Trophoblast cell (in vitro differentiated cells and primary cell): ENCODE measurements at regions not wholly inside any gene's neighbourhood (a gene's known extent, or its start where the extent isn't known, plus 50 kb on each side); places are given as distances from the start of the nearest gene placed in this dataset.

Experiments used
- DNase-seq, 2 donors: peaks; one replicate each; pipeline ENCODE4 v3.0.0-alpha.2; 2016
- H2AFZ ChIP-seq: 2 replicates; pipeline ENCODE4 v1.6.1; 2013; ENCODE audit warnings: low read length, moderate library complexity, mild to moderate bottlenecking; ENCODE audit not compliant: insufficient read depth, poor library complexity
- H2AK5ac ChIP-seq: 2 replicates; pipeline ENCODE4 v1.6.1; 2013; ENCODE audit warnings: mild to moderate bottlenecking, low read length
- H2BK120ac ChIP-seq: 2 replicates; pipeline ENCODE4 v1.6.1; 2013; ENCODE audit warnings: low read length, mild to moderate bottlenecking, moderate library complexity; ENCODE audit not compliant: insufficient read depth, poor library complexity
- H2BK12ac ChIP-seq: 2 replicates; pipeline ENCODE4 v1.6.1; 2013; ENCODE audit warnings: mild to moderate bottlenecking, low read length, moderate library complexity
- H2BK5ac ChIP-seq: 2 replicates; pipeline ENCODE4 v1.6.1; 2013; ENCODE audit warnings: low read length, low read depth, moderate library complexity, mild to moderate bottlenecking; ENCODE audit not compliant: poor library complexity
- H3K14ac ChIP-seq: 2 replicates; pipeline ENCODE4 v1.6.1; 2013; ENCODE audit warnings: mild to moderate bottlenecking, low read length
- H3K18ac ChIP-seq: 2 replicates; pipeline ENCODE4 v1.6.1; 2013; ENCODE audit warnings: mild to moderate bottlenecking, low read length
- H3K23ac ChIP-seq: 2 replicates; pipeline ENCODE4 v1.6.1; 2013; ENCODE audit warnings: low read length
- H3K27ac ChIP-seq: 2 replicates; pipeline ENCODE4 v1.5.1; 2013; ENCODE audit warnings: low read depth, mild to moderate bottlenecking, inconsistent platforms, low read length, moderate library complexity
- H3K27me3 ChIP-seq: 2 replicates; pipeline ENCODE4 v1.6.1; 2013; ENCODE audit warnings: inconsistent platforms, mild to moderate bottlenecking, low read length, moderate library complexity; ENCODE audit not compliant: insufficient read depth
- H3K36me3 ChIP-seq, 2 experiments: 1 replicate in 1 of 2; 2 replicates in 1 of 2; pipeline ENCODE4 v1.6.1; 2013; ENCODE audit warnings: low read length in 2 of 2, mild to moderate bottlenecking in 2 of 2, moderate library complexity in 1 of 2; ENCODE audit not compliant: insufficient read depth in 2 of 2, control insufficient read depth in 1 of 2
- H3K4ac ChIP-seq: 2 replicates; pipeline ENCODE4 v1.6.1; 2013; ENCODE audit warnings: low read depth, mild to moderate bottlenecking, low read length, moderate library complexity
- H3K4me1 ChIP-seq, 2 experiments: 1 replicate in 1 of 2; 2 replicates in 1 of 2; pipeline ENCODE4 v1.6.1; 2013; ENCODE audit warnings: low read length in 2 of 2, mild to moderate bottlenecking in 2 of 2, moderate library complexity in 1 of 2; ENCODE audit not compliant: insufficient read depth in 2 of 2, control insufficient read depth in 1 of 2
- H3K4me2 ChIP-seq: 2 replicates; pipeline ENCODE4 v1.6.1; 2013; ENCODE audit warnings: inconsistent platforms, mild to moderate bottlenecking, low read length, moderate library complexity
- H3K4me3 ChIP-seq: 2 replicates; pipeline ENCODE4 v1.5.1; 2013; ENCODE audit warnings: mild to moderate bottlenecking, low read depth, low read length, inconsistent platforms
- H3K79me1 ChIP-seq: one replicate; pipeline ENCODE4 v1.6.1; 2013; ENCODE audit warnings: low read length
- H3K79me2 ChIP-seq: 2 replicates; pipeline ENCODE4 v1.6.1; 2013; ENCODE audit warnings: low read length, mild to moderate bottlenecking; ENCODE audit not compliant: control insufficient read depth, insufficient read depth, poor library complexity
- H3K9ac ChIP-seq: 2 replicates; pipeline ENCODE4 v1.6.1; 2013; ENCODE audit warnings: mild to moderate bottlenecking, low read length
- H3K9me3 ChIP-seq: 2 replicates; pipeline ENCODE4 v1.6.1; 2013; ENCODE audit warnings: low read depth, mild to moderate bottlenecking, control low read depth, inconsistent platforms, low read length; ENCODE audit not compliant: insufficient read depth
- H4K12ac ChIP-seq: 2 replicates; pipeline ENCODE4 v1.6.1; 2013; ENCODE audit warnings: low read depth, mild to moderate bottlenecking, low read length, moderate library complexity
- H4K8ac ChIP-seq: 2 replicates; pipeline ENCODE4 v1.6.1; 2013; ENCODE audit warnings: low read depth, mild to moderate bottlenecking, low read length, moderate library complexity
- H4K91ac ChIP-seq: one replicate; pipeline ENCODE4 v1.6.1; 2013; ENCODE audit warnings: low read depth, mild to moderate bottlenecking, low read length, moderate library complexity
- WGBS: extraction: QIAGEN DNeasy Blood & Tissue Kit; methylation state at CpG from one replicate; pipeline ENCODE4 v1.1.7; 2013; ENCODE audit warnings: missing lambda C conversion rate; ENCODE audit not compliant: insufficient read length, insufficient coverage; ENCODE audit errors: extremely low coverage; 5-methylcytosine and 5-hydroxymethylcytosine counted together

DNA sequence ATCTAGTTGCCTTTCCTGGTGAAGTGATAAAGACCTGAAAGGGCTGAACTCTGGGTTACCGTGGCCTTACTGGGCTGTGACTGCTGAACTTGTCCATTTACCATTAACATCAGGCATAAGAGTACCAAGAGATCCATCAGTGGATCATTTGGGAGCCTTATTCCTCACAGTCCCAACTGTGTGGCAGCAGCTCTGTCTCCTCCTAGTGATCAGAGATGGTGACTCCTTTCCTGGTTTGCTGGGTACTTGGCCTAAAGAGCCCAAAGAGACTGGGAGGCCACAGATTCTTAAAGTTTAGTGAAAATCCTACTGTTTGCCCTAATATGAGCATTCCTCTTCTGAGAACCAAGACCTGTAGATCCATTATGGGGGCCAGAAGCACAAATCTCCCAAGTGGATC lies 56.3 kb upstream of the ATP6AP2 start:
- Histone ChIP-seq H4K8ac (no peak overlapping the region), H2BK5ac (no peak overlapping the region), H3K4me1 (no peaks in the 10 kb centered on the region), H3K9me3 (no peaks in the 10 kb centered on the region), H3K79me2 (no peaks in the 10 kb centered on the region), H3K36me3 (no peaks in the 10 kb centered on the region), H2BK120ac (no peak overlapping the region), H2BK12ac (no peak overlapping the region), H3K79me1 (no peaks in the 10 kb centered on the region), H3K27me3 (no peaks in the 10 kb centered on the region), H2AK5ac (no peak overlapping the region), H2AFZ (no peak overlapping the region), H3K9ac (no peak overlapping the region), H3K4me2 (no peak overlapping the region), H3K27ac (no peak overlapping the region), H3K4me3 (no peak overlapping the region), H4K91ac (no peak overlapping the region), H3K18ac (no peak overlapping the region), H3K14ac (no peak overlapping the region), H4K12ac (no peak overlapping the region), H3K23ac (no peak overlapping the region), H3K4ac (no peak overlapping the region)
- no peak for DNase-seq
- WGBS, result no CpG with 5 or more reads among the region's 1 CpG

DNA sequence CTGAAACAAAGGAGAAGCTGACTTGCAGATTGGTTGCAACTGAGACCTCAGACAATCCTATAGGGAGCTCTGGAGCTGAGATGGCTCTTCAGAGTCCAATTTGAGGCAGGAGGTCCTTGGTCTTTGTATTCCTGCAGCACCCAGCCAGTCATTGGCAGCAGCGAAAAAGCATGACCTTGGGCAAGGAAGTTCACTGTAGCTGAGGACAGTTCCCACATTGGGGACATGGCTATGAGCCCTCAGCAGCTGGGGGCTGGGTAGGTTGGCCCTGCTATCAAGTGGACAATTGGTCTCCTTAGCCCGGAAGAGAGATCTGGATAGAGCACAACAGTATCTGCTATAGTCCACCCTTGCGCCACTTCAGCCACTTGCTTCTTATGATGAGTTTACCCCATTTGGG lies 56.9 kb upstream of the ATP6AP2 start:
- no peak overlapping the region for H4K8ac ChIP-seq
- no peaks in the 10 kb centered on the region for H3K36me3 ChIP-seq
- no peaks in the 10 kb centered on the region for H3K9me3 ChIP-seq
- H3K23ac ChIP-seq, result no peak overlapping the region
- no peak overlapping the region for H3K18ac ChIP-seq
- H3K4me3 ChIP-seq, result no peak overlapping the region
- no peak overlapping the region for H2AK5ac ChIP-seq
- H3K14ac ChIP-seq, result no peak overlapping the region
- H4K12ac ChIP-seq, result no peak overlapping the region
- no peak overlapping the region for H3K9ac ChIP-seq
- H3K79me1 ChIP-seq, result no peaks in the 10 kb centered on the region
- no peak overlapping the region for H3K4me2 ChIP-seq
- no peaks in the 10 kb centered on the region for H3K79me2 ChIP-seq
- no peak overlapping the region for H2BK120ac ChIP-seq
- no peak overlapping the region for H3K27ac ChIP-seq
- H2BK12ac ChIP-seq, result no peak overlapping the region
- no peak overlapping the region for H2AFZ ChIP-seq
- no peak for DNase-seq
- WGBS, result no CpG with 5 or more reads among the region's 3 CpGs
- H3K27me3 ChIP-seq, result no peaks in the 10 kb centered on the region
- H4K91ac ChIP-seq, result no peak overlapping the region
- no peak overlapping the region for H2BK5ac ChIP-seq
- H3K4ac ChIP-seq, result no peak overlapping the region
- H3K4me1 ChIP-seq, result no peaks in the 10 kb centered on the region

DNA sequence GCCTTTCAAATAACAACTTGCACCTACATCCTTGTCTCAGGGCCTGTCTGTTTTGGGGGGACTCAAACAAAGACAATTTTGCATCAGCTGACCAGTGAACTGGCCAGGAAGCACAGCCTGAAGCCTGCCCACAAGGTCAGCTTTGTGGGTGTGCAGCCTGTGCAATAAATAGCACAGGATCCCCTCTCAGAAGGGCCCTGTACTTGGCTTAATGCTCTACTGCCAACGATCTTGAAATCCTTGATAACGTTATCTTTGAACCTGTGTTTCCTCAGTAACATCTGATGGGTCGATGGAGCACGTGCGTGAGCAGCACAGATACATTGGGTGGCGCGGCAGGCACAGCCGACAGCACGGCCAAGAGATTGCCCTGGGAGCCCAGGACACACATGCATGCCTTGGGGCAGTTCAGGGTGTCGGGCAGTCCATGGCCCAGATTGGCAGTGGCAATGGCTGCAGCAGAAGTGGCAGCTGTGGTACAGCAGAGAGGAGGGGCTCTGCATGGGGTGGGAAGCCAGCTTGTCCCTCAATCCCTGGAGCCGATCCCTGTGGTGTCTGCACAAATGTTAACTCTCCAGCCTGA lies 58.8 kb upstream of the ATP6AP2 start:
- no CpG with 5 or more reads among the region's 11 CpGs for WGBS
- Histone ChIP-seq H3K4me2 (no peak overlapping the region), H3K36me3 (no peaks in the 10 kb centered on the region), H3K14ac (no peak overlapping the region), H3K4me1 (no peaks in the 10 kb centered on the region), H4K12ac (no peak overlapping the region), H3K18ac (no peak overlapping the region), H3K27ac (no peak overlapping the region), H4K8ac (no peak overlapping the region), H3K79me1 (no peaks in the 10 kb centered on the region), H3K79me2 (no peaks in the 10 kb centered on the region), H2AFZ (no peak overlapping the region), H2BK5ac (no peak overlapping the region), H3K4ac (no peak overlapping the region), H4K91ac (no peak overlapping the region), H3K4me3 (no peak overlapping the region), H2BK120ac (no peak overlapping the region), H3K27me3 (no peaks in the 10 kb centered on the region), H3K9me3 (no peaks in the 10 kb centered on the region), H3K23ac (no peak overlapping the region), H2AK5ac (no peak overlapping the region), H3K9ac (no peak overlapping the region), H2BK12ac (no peak overlapping the region)
- no peak for DNase-seq

DNA sequence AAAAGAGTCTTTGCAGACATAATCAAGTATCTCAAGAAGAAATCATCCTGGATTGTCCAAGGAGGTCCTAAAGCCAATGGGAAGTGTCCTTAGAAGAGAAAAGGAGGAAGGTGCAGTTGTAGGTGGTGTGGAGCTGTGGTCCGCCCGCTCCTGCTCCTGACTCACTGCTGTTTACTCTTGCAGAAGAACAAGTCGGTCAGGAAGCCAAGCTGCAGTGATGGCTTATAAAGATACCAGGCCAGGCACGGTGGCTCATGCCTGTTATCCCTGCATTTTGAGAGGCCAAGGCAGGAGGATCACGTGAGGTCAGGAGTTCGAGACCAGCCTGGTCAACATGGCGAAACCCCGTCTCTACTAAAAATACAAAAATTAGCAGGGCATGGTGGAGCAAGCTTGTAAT lies 66.4 kb upstream of the ATP6AP2 start:
- Histone ChIP-seq H4K91ac (no peak overlapping the region), H3K18ac (no peak overlapping the region), H3K14ac (no peak overlapping the region), H3K9me3 (no peaks in the 10 kb centered on the region), H3K27ac (no peak overlapping the region), H4K12ac (no peak overlapping the region), H2AFZ (no peak overlapping the region), H3K9ac (no peak overlapping the region), H3K79me2 (no peaks in the 10 kb centered on the region), H2BK120ac (no peak overlapping the region), H3K36me3 (no peaks in the 10 kb centered on the region), H2AK5ac (no peak overlapping the region), H3K4me3 (no peak overlapping the region), H2BK5ac (no peak overlapping the region), H3K4me2 (no peak overlapping the region), H3K79me1 (no peaks in the 10 kb centered on the region), H4K8ac (no peak overlapping the region), H2BK12ac (no peak overlapping the region), H3K27me3 (no peaks in the 10 kb centered on the region), H3K23ac (no peak overlapping the region), H3K4ac (no peak overlapping the region), H3K4me1 (no peaks in the 10 kb centered on the region)
- DNase-seq, result peak in 1 of 2 donors; percentile 42
- no CpG with 5 or more reads among the region's 8 CpGs for WGBS
